GM23338 (cell line): ENCODE measurements at regions not wholly inside any gene's neighbourhood (a gene's known extent, or its start where the extent isn't known, plus 50 kb on each side); places are given as distances from the start of the nearest gene placed in this dataset.

Experiments
- ATAC-seq: fragments of 200-7000 bp; cut with Tn5 transposase; 3 replicates; pipeline ENCODE4 v1.9.1; 2020
- DNase-seq: peaks from one replicate; pipeline ENCODE4 v3.0.0-alpha.2; 2015; ENCODE audit warnings: low spot score
- H2AFZ ChIP-seq: fragments of 200-600 bp; sonication (generic); 2 replicates; pipeline ENCODE4 v1.8.0; 2016; ENCODE audit warnings: antibody characterized with exemption, mild to moderate bottlenecking, moderate library complexity
- H3F3A ChIP-seq: fragments of 200-600 bp; sonication (generic); replicated peaks from 2 replicates; pipeline ENCODE4 v1.8.0; 2017; ENCODE audit warnings: antibody characterized with exemption, mixed run types, low read depth
- H3K27ac ChIP-seq: fragments of 200-600 bp; sonication (generic); 2 replicates; pipeline ENCODE4 v1.6.1; 2016; ENCODE audit warnings: low read depth
- H3K27me3 ChIP-seq: fragments of 200-600 bp; sonication (generic); 2 replicates; pipeline ENCODE4 v1.8.0; 2016; ENCODE audit warnings: mild to moderate bottlenecking, mixed run types, moderate library complexity; ENCODE audit not compliant: insufficient read depth
- H3K36me3 ChIP-seq: fragments of 200-600 bp; sonication (generic); 2 replicates; pipeline ENCODE4 v1.8.0; 2016; ENCODE audit warnings: mild to moderate bottlenecking; ENCODE audit not compliant: insufficient read depth
- H3K4me1 ChIP-seq: fragments of 200-600 bp; sonication (generic); 2 replicates; pipeline ENCODE4 v1.8.0; 2016; ENCODE audit warnings: mild to moderate bottlenecking, moderate library complexity; ENCODE audit not compliant: insufficient read depth
- H3K4me2 ChIP-seq: fragments of 200-600 bp; sonication (generic); 2 replicates; pipeline ENCODE4 v1.7.1; 2017; ENCODE audit warnings: mixed run types
- H3K4me3 ChIP-seq: fragments of 200-600 bp; sonication (generic); 2 replicates; pipeline ENCODE4 v1.6.1; 2016; ENCODE audit warnings: mixed run types
- H3K79me2 ChIP-seq: fragments of 200-600 bp; sonication (generic); replicated peaks from 2 replicates; pipeline ENCODE4 v1.8.0; 2017; ENCODE audit warnings: mild to moderate bottlenecking; ENCODE audit not compliant: insufficient read depth
- H3K9me2 ChIP-seq: fragments of 200-600 bp; sonication (generic); 2 replicates; pipeline ENCODE4 v1.8.0; 2017; ENCODE audit not compliant: insufficient read depth
- H4K20me1 ChIP-seq: fragments of 200-600 bp; sonication (generic); replicated peaks from 2 replicates; pipeline ENCODE4 v1.8.0; 2017; ENCODE audit warnings: mild to moderate bottlenecking; ENCODE audit not compliant: insufficient read depth
- H3K27ac Mint-ChIP-seq: 2 replicates; pipeline ENCODE4 v1.8.0; 2020; ENCODE audit warnings: inconsistent platforms, mild to moderate bottlenecking, moderate library complexity, mixed read lengths
- H3K27me3 Mint-ChIP-seq: 3 replicates; pipeline ENCODE4 v1.8.0; 2022; ENCODE audit warnings: low read depth, mild to moderate bottlenecking, moderate library complexity, mixed read lengths, inconsistent platforms; ENCODE audit not compliant: insufficient read depth, poor library complexity
- H3K36me3 Mint-ChIP-seq: 3 replicates; pipeline ENCODE4 v1.8.0; 2021; ENCODE audit warnings: low read depth, mild to moderate bottlenecking, inconsistent platforms, moderate library complexity, mixed read lengths
- H3K4me1 Mint-ChIP-seq: 3 replicates; pipeline ENCODE4 v1.8.0; 2020; ENCODE audit warnings: mild to moderate bottlenecking, inconsistent platforms, mixed read lengths
- H3K4me3 Mint-ChIP-seq: 3 replicates; pipeline ENCODE4 v1.8.0; 2021; ENCODE audit warnings: moderate library complexity, mild to moderate bottlenecking, inconsistent platforms, mixed read lengths
- H3K9me3 Mint-ChIP-seq: 3 replicates; pipeline ENCODE4 v1.8.0; 2020; ENCODE audit warnings: moderate library complexity, mild to moderate bottlenecking, inconsistent platforms, mixed read lengths
- CREB1 ChIP-seq: fragments of 250-450 bp; sonication (Bioruptor Pico); IDR thresholded peaks from 2 replicates; pipeline ENCODE4 v1.5.0; 2020; ENCODE audit warnings: low read depth, mild to moderate bottlenecking, moderate library complexity
- EZH2 ChIP-seq: fragments of 200-600 bp; sonication (generic); IDR thresholded peaks from one replicate; pipeline ENCODE4 v1.8.0; 2017; ENCODE audit warnings: antibody characterized with exemption, mild to moderate bottlenecking, low read depth; ENCODE audit not compliant: unreplicated experiment
- EZH2phosphoT487 ChIP-seq: fragments of 200-600 bp; sonication (generic); IDR thresholded peaks from one replicate; pipeline ENCODE4 v1.8.1; 2018; ENCODE audit warnings: antibody characterized with exemption; ENCODE audit not compliant: unreplicated experiment
- JUNB ChIP-seq: IDR thresholded peaks from one replicate; pipeline ENCODE4 v1.6.1; 2016; ENCODE audit warnings: antibody characterized with exemption; ENCODE audit not compliant: unreplicated experiment
- NANOG ChIP-seq: IDR thresholded peaks from 2 replicates; pipeline ENCODE4 v1.6.1; 2016; ENCODE audit warnings: antibody characterized with exemption, borderline replicate concordance
- POLR2AphosphoS5 ChIP-seq: IDR thresholded peaks from 2 replicates; pipeline ENCODE4 v1.6.1; 2016; ENCODE audit warnings: antibody characterized with exemption, low read depth
- STAT1 ChIP-seq: IDR thresholded peaks from one replicate; pipeline ENCODE4 v1.6.1; 2016; ENCODE audit warnings: antibody characterized with exemption; ENCODE audit not compliant: unreplicated experiment
- ZNF114 ChIP-seq: fragments of 250-450 bp; sonication (Bioruptor Pico); IDR thresholded peaks from 2 replicates; pipeline ENCODE4 v1.5.0; 2020; ENCODE audit warnings: mild to moderate bottlenecking, moderate library complexity
- ZNF331 ChIP-seq: fragments of 250-450 bp; sonication (Bioruptor Pico); IDR thresholded peaks from 2 replicates; pipeline ENCODE4 v1.5.0; 2020; ENCODE audit warnings: low read depth, mild to moderate bottlenecking, moderate library complexity
- TF ChIP-seq, protein P1 (sequence below): IDR thresholded peaks from one replicate; pipeline ENCODE4 v1.6.1; 2018; ENCODE audit warnings: antibody characterized with exemption; ENCODE audit not compliant: unreplicated experiment
- TF ChIP-seq, protein P2 (sequence below): IDR thresholded peaks from 2 replicates; pipeline ENCODE4 v1.6.1; 2016; ENCODE audit warnings: antibody characterized with exemption
- TF ChIP-seq, protein P3 (sequence below), 2 experiments: fragments of 200-600 bp in 1 of 2; sonication (generic) in 1 of 2; conservative IDR thresholded peaks; 2 replicates each; pipeline versions ENCODE4 v1.5.1 to v1.6.1; 2016 to 2017; ENCODE audit warnings: antibody characterized with exemption in 2 of 2, low read depth in 2 of 2, mild to moderate bottlenecking in 2 of 2, moderate library complexity in 1 of 2

DNA sequence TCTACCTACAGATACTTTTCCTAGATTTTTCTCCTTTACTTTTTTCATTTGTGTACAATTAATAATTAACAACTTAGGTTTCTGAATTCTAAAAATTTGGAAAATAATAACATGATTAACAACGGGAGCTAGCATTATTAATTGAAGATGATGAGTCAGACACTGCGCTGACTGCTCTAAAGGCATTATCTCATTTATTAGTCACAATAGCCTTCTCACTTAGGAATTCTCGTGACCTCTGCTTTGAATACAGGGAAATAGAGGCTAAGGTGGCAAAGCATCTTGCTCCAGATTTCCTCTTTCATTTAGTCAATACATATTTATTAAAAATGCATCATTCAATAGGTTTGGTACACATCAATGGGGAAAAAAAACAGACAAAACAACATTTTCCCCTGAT lies 441.3 kb downstream of the PCDH18 start (continued):
- TF ChIP-seq, protein P1, sequence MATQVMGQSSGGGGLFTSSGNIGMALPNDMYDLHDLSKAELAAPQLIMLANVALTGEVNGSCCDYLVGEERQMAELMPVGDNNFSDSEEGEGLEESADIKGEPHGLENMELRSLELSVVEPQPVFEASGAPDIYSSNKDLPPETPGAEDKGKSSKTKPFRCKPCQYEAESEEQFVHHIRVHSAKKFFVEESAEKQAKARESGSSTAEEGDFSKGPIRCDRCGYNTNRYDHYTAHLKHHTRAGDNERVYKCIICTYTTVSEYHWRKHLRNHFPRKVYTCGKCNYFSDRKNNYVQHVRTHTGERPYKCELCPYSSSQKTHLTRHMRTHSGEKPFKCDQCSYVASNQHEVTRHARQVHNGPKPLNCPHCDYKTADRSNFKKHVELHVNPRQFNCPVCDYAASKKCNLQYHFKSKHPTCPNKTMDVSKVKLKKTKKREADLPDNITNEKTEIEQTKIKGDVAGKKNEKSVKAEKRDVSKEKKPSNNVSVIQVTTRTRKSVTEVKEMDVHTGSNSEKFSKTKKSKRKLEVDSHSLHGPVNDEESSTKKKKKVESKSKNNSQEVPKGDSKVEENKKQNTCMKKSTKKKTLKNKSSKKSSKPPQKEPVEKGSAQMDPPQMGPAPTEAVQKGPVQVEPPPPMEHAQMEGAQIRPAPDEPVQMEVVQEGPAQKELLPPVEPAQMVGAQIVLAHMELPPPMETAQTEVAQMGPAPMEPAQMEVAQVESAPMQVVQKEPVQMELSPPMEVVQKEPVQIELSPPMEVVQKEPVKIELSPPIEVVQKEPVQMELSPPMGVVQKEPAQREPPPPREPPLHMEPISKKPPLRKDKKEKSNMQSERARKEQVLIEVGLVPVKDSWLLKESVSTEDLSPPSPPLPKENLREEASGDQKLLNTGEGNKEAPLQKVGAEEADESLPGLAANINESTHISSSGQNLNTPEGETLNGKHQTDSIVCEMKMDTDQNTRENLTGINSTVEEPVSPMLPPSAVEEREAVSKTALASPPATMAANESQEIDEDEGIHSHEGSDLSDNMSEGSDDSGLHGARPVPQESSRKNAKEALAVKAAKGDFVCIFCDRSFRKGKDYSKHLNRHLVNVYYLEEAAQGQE: no peak
- TF ChIP-seq STAT1 (no peak), ZNF114 (CRISPR knock-in tag) (no peak), CREB1 (CRISPR knock-in tag) (no peak), EZH2phosphoT487 (no peak), POLR2AphosphoS5 (no peak), EZH2 (no peak)
- TF ChIP-seq, protein P2, sequence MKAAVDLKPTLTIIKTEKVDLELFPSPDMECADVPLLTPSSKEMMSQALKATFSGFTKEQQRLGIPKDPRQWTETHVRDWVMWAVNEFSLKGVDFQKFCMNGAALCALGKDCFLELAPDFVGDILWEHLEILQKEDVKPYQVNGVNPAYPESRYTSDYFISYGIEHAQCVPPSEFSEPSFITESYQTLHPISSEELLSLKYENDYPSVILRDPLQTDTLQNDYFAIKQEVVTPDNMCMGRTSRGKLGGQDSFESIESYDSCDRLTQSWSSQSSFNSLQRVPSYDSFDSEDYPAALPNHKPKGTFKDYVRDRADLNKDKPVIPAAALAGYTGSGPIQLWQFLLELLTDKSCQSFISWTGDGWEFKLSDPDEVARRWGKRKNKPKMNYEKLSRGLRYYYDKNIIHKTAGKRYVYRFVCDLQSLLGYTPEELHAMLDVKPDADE: no peak

DNA sequence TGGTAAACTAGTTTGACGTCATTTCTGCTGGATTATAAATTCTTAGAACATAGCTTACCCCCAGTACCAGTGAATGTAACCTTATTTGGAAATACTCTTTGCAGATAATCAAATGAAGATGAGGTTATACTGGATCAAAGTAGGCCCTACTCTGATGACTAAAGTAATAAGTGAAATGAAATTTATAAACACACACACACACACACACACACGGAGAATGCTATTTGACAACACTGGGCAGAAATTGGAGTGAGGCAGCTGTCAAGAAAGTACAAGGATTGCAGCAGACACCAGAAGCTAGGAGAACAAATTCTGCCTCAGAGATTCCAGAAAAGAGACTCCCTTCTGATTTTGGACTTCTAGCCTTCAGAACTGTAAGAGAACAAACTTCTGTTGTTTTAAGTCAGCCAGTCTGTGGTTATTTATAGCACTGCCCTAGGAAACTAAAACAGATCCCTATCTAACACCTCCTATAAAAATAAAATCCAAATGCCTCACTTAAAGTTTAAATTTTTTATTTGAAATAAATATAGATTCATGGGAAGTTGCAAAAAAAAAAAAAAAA lies 448.6 kb downstream of the PCDH18 start:
- Histone ChIP-seq H3K79me2 (no peaks in the 10 kb centered on the region), H3K9me2 (peaks cover 5% of the 10 kb centered on the region; the same call in 1 of the 2 replicates), H3K4me2 (no peak overlapping the region), H3K27me3 (no peaks in the 10 kb centered on the region), H4K20me1 (no peaks in the 10 kb centered on the region), H3K4me1 (no peaks in the 10 kb centered on the region), H3K27ac (no peak overlapping the region), H2AFZ (no peak overlapping the region), H3K36me3 (no peaks in the 10 kb centered on the region), H3F3A (no peaks in the 10 kb centered on the region), H3K4me3 (no peak overlapping the region)
- DNase-seq: no peak
- Mint-ChIP-seq H3K36me3 (no peaks in the 10 kb centered on the region), H3K4me3 (no peak overlapping the region), H3K4me1 (no peaks in the 10 kb centered on the region), H3K27me3 (no peaks in the 10 kb centered on the region), H3K9me3 (no peaks in the 10 kb centered on the region), H3K27ac (no peak overlapping the region; the same call in 1 of the 2 replicates)
- ATAC-seq: no peak
- no peak for TF ChIP-seq STAT1
- TF ChIP-seq JUNB: no peak
- no peak for TF ChIP-seq ZNF114 (CRISPR knock-in tag)
- TF ChIP-seq CREB1 (CRISPR knock-in tag): no peak
- TF ChIP-seq, protein P2: no peak
- no peak for TF ChIP-seq POLR2AphosphoS5
- no peak for TF ChIP-seq EZH2phosphoT487
- no peak for TF ChIP-seq EZH2
- TF ChIP-seq, protein P3, sequence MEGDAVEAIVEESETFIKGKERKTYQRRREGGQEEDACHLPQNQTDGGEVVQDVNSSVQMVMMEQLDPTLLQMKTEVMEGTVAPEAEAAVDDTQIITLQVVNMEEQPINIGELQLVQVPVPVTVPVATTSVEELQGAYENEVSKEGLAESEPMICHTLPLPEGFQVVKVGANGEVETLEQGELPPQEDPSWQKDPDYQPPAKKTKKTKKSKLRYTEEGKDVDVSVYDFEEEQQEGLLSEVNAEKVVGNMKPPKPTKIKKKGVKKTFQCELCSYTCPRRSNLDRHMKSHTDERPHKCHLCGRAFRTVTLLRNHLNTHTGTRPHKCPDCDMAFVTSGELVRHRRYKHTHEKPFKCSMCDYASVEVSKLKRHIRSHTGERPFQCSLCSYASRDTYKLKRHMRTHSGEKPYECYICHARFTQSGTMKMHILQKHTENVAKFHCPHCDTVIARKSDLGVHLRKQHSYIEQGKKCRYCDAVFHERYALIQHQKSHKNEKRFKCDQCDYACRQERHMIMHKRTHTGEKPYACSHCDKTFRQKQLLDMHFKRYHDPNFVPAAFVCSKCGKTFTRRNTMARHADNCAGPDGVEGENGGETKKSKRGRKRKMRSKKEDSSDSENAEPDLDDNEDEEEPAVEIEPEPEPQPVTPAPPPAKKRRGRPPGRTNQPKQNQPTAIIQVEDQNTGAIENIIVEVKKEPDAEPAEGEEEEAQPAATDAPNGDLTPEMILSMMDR (conservative IDR thresholded peaks at IDR 0.05; ENCODE audit: low read depth in 2 of 2): no peak
- no peak for TF ChIP-seq NANOG
- no peak for TF ChIP-seq ZNF331 (CRISPR knock-in tag)
